ENCODE measurements at regions not wholly inside any gene's neighbourhood (a gene's known extent, or its start where the extent isn't known, plus 50 kb on each side); places are given as distances from the start of the nearest gene placed in this dataset.
"Not testable (repeated sequence)": the region's sequence is repeated elsewhere in the genome, so short reads cannot be mapped to it uniquely, and the experiment has no call there.

DNA sequence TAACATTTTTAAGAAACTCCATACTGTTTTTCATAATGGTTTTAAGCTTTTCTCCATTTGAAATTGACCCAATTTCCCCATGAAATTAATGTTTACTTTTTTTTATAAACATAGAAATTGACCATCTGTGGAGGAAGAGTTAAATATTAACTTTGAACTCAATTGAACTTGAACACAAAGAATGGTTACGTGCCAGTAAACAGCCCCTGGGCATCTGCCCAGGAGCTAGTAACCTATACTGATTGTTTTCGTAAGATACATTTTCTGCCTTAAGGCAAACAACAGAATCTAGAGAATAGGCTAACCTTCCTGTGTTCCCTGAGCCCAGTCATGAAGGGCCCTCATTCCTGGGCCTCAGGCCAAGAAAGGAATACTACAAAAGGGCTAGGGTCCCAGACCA lies 235.9 kb downstream of the ZFY start:
- TF ChIP-seq POLR2AphosphoS5 (IDR thresholded peaks at IDR 0.05; ENCODE audit: low read depth, low read length); RAD21 (IDR thresholded peaks at IDR 0.05; ENCODE audit: low read depth); CEBPB (IDR thresholded peaks at IDR 0.05; ENCODE audit: low read depth): not testable (repeated sequence)
